GM18520 (cell line): ENCODE measurements at regions not wholly inside any gene's neighbourhood (a gene's known extent, or its start where the extent isn't known, plus 50 kb on each side); places are given as distances from the start of the nearest gene placed in this dataset.
"Not testable (repeated sequence)": the region's sequence is repeated elsewhere in the genome, so short reads cannot be mapped to it uniquely, and the experiment has no call there.

Source experiments
- ATAC-seq: cut with Tn5 transposase; IDR thresholded peaks from one replicate; pipeline ENCODE4 v1.9.1; 2021; ENCODE audit not compliant: unreplicated experiment

DNA sequence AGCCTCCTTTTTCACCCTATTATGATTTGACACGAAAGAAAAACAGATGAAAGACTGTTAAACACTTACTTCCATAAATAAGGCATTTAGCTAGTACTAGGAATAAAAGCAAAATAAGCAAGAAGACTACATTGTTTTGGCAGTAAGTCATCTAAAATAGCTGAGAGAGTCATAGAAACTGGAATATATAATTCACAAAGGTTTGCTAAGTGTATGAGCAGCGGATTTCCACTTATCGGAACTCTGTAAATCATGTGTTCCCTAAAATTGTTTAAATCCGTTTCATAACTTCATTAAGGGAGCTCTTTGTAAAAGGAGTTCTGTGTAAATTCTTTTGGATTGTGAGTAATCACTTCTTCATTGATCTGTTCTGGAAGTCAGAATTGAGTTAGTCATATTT is 202.5 kb upstream of the CBLB start:
- no peak for ATAC-seq

DNA sequence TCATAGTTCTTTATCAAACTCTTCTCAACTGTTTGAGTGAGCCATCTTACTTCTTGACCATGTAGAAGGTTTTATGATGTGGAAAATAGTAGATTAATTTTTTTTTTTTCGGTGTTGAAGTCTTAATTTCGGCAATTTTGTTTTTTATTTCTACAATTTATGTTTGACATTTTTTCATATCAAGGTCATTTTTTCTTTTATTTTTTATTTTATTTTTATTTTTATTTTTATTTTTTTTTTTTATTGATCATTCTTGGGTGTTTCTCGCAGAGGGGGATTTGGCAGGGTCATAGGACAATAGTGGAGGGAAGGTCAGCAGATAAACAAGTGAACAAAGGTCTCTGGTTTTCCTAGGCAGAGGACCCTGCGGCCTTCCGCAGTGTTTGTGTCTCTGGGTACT is 203.8 kb upstream of the CBLB start:
- ATAC-seq, result not testable (repeated sequence)

DNA sequence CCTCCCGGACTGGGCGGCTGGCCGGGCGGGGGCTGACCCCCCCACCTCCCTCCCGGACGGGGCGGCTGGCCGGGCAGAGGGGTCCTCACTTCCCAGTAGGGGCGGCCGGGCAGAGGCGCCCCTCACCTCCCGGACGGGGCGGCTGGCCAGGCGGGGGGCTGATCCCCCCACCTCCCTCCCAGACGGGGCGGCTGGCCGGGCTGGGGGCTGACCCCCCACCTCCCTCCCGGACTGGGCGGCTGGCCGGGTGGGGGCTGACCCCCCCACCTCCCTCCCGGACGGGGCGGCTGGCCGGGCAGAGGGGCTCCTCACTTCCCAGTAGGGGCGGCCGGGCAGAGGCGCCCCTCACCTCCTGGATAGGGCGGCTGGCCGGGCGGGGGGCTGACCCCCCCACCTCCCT is 205.0 kb upstream of the CBLB start:
- ATAC-seq, result not testable (repeated sequence)

DNA sequence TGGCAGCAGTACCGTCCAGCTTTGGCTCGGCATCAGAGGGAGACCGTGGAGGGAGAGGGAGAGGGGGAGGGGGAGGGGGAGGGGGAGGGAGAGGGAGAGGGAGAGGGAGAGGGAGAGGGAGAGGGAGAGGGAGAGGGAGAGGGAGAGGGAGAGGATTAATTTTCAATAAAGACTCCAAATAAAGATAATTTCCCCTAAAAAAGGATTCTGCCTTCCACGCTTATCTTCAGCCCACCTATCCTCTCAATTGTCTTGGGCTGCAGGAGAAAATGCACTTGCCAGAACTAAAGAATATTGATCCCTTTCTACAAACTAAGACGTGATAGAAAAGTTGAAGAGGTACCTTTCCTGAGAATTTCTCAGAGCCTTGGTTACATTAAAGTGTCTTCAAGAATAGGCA is 206.9 kb upstream of the CBLB start:
- not testable (repeated sequence) for ATAC-seq

DNA sequence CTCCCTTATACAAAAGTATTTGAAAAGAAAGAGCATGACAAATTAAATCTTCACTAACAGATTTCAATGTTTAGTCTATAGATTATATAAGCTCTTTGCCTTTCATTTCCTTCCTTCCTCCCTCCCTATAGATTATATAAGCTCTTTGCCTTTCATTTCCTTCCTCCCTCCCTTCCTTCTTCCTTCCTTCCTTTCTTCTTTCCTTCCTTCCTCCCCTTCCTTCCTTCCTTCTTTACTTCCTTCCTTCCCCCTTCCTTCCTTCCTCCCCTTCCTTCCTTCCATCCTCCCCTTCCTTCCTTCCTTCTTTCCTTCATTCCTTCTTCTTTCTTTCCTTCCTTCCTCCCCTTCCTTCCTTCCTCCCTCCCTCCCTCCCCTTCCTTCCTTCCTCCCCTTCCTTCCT is 209.8 kb upstream of the CBLB start:
- no peak for ATAC-seq

DNA sequence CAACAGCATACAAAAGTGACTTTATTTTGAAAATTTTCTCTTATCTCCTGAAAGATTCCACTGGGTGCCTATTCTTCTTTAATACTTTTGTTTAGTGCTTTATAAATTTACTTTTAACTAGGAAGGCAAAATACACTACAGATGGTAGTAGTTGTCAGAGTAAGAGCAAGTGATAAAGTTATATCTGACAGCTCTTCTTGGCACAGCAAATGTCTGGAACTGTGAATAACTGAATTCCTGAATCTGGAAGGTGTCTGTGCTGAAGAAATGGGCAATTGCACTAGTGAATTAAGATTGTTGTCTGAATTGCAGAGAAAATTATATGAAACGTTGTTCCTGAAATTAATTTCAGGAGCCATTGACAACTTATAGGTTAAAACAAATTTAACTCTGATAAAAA is 213.8 kb upstream of the CBLB start:
- ATAC-seq, result no peak

DNA sequence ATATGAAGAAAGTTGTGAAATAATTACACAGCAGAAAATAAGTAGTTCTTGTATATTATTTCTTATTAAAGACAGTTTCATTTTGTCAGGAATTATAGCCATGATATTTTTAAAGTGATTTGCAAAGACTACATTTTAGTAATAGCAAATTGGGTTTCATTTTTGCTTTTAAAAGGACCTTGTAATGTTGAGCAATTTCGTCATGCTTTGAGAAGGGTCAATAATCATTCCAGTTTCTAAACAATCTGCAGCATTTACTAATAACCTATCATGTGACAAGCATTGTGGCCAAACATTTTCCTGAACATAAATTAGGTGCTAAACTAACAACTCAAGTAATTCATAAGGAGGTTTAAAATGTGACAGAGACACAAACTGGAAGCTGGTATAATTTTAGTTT is 214.4 kb upstream of the CBLB start:
- no peak for ATAC-seq

DNA sequence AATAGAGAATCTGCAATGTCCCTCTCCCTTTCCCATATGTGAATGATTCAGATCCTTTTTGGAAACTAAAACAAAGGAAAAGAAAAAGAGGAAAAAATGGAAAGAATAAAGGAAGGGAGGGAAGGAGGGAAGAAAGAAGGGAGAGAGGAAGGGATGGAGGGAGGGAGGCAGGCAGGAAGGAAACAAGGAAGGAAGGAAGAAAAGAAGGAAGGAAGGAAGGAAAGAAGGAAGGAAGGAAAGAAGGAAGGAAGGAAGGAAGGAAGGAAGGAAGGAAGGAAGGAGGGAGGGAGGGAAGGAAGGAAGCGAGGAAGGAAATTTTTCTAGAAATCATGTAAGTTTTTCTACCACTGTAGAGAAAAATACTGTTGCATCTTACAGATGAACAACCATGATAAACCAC is 215.0 kb upstream of the CBLB start:
- no peak for ATAC-seq

DNA sequence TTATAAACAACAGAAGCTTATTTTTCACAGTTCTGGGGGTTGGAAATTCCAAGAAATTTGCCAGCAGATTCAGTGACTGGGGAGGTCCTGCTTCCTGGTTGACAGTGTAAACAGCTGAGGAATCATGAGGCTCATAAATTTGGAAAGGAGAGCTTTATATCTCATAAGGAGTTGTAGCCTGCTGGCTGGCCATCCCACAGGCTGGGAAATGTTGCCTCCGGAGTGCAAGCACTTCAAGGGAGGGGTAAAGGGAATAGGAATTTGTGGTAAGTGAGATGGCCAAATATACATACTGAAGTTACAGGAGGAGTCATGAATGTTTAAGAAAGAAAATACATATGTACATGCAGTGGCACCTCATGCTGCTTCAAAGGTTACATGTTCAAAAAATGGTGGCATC is 217.2 kb upstream of the CBLB start:
- no peak for ATAC-seq

DNA sequence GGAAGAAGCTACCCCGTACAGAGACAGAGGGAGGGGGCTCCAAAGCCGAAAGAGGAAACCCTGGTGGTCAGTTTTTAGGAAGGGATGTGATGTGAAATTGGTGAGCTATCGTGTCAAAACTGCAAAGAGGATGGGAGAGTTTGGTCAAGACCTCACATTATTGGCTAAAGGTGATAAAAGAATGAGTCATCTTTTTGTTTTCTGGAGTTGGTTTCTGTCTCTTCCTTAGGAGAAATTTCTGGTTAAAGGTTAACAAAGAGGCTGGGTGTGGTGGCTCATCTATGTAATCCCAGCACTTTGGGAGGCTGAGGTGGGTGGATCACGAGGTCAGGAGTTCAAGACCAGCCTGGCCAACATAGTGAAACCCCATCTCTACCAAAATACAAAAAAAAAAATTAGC is 217.8 kb upstream of the CBLB start:
- ATAC-seq, result no peak

DNA sequence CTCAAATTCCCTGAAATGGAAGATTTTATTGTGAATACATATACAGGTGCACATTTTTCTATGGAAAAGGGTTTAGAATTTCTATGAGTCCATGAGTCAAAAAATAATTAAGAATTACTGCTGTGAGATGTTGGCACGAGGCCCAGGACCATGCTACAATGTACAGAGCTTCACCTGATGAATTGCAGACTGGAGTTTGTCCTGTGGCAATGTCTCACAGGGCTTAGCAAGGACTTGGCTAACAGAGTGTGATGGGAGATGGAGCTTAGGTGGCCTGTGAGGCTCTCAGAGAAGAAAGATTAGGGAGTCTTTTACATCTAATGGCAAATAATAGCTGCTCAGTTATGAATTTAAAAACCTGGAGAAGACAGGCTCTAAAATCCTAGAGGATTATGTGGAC is 219.5 kb upstream of the CBLB start:
- no peak for ATAC-seq

DNA sequence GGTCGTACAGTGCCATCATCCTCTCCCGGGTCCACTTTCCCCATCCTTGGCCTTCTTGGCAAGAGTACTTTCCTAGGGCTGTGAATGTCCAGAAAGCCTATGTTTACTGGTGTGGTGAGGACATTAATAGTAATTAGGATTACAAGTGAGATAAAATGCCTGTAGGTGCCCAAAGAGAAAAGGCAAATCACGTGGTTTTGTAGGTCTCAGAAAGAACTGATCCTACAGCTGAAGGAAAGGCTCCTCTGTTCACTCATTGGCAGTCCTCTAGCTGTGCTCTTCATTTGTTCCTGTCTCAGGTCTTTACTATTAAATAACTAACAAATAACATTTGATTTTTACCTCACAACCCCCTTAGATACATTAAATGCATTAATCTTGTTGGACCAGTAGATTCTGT is 220.1 kb upstream of the CBLB start:
- no peak for ATAC-seq

DNA sequence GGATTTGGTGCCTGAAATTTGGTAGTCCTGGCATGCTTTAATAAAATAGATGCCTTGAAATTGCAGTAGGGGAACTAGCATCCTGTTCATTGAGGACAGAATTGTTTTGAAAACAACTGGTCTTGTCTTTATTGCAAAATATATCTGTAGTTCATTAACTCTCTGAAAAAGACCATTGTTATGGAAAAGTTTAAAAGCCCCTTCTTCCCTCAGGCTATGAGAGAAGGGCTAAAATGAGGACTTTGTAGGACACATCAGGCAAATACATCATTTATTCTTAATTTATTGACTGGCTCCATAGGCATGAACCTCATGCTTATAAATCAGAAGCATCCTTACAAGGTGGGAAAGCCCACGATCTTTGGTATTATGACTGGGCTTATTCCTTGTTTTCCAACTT is 221.0 kb upstream of the CBLB start:
- ATAC-seq, result no peak

DNA sequence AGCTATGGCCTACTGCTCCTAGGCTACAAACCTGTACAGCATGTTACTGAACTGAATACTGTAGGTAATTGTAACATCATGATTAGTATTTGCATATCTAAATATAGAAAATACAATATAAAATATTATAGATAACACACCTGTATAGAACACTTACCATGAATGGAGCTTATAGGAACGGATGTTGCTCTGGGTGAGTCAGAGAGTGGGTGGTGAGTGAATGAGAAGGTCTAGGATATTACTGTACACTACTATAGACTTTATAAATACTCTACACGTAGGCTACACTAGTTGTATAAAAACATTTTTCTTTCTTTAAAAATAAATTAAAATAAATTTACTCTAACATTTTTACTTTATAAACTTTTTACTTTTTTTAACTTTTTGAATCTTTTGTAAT is 224.0 kb upstream of the CBLB start:
- no peak for ATAC-seq

DNA sequence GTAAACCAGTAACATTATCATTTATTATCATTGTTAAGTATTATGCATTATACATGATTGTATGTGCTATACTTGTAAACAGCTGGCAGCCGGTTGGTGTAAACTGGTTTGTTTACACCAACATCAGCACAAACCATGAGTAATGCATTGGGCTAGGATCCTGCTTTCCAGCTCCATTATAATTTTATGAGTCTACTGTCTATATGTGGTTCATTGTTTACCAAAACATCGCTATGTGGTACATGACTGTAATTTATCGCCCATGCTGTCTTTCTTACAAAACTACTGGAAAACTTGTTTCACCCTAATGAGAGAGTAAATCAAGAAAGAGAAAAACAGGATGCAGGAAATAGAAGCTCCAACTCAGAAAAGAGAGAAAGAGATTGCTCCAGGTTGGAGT is 224.8 kb upstream of the CBLB start:
- ATAC-seq, result no peak

DNA sequence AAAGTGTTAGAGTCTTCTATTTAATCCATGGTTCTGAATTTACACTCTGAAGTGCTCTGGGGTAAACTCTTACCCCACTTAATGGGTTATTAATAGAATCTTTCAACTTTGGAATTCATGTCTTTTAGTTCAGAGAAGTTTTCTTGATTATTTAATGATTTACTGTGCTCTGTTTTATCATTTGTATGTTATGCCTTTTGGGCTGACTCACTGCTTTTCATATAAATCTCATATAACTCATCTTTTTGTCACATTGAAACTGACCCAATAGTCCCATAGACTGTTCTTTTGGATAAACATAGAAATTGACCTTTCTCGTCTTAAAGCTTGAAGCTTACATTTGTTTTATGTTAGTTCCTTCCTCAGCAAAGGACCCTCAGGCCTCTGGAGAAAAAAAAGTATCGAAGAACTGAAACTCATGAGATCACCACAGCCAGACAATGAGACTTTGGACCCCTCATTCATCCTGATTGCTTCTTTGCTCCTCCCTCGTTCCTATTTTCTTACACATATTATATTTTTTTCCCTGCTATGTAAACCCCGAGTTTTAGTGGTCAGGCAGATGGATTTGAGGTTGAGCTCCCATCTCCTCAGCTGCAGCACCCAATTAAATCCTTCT is 229.1 kb upstream of the CBLB start:
- ATAC-seq, result no peak

DNA sequence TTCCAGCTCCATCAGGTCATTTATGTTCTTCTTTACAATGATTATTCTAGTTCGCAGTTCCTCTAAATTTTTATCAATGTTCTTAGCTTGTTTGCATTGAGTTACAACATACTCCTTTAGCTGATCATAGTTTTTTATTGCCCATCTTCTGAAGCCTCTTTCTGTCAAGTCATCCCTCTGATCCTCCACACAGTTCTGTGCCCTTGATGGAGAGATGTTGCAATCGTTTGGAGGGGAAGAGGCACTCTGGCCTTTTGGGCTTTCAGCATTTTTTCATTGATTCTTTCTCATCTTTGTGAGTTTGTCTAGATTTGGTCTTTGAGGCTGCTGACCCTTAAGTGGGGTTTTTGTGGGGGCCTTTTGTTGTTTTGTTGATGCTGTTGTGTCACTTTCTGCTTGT is 234.6 kb upstream of the CBLB start:
- ATAC-seq, result no peak

DNA sequence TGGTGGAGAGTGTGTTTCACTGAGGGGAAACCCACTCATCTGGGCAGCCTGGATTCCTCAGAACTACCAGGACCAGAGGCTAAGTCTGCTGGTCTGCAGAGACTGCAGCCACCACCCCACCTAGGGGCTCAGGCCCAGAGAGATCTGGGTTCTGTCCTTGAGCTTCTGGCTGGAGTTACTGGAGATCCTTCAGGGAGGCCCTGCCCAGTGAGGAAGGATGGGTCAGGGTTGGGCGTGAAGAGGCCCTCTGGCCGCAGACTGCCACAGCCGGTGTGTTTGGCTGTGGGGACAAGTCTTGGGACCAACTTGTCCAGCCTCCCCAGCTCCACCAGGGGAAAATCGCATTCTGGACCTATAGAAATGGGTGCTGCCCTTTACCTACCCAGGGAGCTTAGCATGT is 235.3 kb upstream of the CBLB start:
- no peak for ATAC-seq

DNA sequence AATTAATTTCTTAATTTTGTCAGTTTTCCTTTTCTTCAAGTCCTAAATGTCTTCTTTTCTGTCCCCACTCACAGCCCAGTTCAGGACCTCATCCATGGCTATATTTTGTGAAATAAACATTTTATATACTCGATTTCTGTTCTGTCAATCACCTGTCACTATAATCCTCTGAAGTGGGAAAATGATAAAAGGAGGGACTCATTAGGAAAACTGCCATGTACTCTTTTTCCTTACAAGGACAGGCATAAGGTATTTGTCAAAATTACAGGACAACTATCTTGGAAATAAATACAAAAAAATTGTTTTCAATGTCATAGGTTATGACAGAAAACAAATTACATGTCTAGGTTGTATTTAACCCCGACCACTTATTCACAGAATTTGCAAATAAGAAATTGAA is 240.1 kb upstream of the CBLB start:
- no peak for ATAC-seq

DNA sequence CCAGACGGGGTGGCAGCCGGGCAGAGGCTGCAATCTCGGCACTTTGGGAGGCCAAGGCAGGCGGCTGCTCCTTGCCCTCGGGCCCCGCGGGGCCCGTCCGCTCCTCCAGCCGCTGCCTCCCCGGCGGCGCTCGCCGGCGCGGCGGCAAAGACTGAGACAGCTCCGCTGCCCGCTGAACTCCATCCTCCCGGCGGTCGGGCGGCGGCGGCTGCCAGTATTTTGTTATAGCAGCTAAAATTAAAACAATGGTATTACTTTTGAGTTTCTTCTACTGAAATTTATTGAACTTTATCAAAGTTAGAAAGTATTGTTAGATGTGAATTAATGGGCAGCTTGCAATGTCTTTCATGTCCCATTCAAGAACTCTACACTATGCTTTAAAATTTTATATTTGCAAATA is 243.7 kb upstream of the CBLB start:
- not testable (repeated sequence) for ATAC-seq

DNA sequence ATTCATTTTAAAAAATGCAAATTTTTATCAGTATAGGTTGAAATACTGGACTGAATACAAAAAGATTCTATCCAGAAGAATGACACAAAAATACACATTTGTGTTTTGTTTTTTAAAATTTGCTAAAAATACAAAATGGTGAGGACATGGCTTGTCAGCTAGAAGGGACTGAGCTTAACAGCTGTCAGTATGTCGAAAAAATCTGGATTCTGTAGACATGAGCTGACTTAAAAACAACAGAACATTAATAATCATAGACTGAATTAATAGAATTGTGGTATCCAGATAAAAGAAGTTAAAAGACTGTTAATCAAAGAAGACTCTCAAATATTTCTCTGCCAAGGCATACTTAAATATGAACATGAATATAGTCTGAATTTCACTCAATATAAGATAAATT is 244.9 kb upstream of the CBLB start:
- no peak for ATAC-seq

DNA sequence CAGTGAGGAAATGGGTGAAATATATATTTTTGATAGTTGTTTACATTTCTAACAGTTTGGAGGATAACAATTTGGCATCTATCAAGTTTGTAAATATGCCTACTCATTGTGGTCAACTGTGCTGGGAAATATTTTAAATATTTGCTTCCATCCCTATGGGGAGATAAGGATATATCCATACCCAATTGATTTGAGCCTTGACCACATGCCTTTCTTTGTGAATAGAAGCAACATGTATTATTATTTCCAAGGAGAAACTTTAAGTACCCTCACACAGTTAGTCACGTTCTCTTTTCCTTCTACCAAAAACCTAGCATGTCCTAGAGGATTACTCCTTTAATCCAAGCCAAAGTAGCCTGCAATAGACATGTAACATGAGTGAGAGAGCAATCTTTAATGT is 245.4 kb upstream of the CBLB start:
- no peak for ATAC-seq

DNA sequence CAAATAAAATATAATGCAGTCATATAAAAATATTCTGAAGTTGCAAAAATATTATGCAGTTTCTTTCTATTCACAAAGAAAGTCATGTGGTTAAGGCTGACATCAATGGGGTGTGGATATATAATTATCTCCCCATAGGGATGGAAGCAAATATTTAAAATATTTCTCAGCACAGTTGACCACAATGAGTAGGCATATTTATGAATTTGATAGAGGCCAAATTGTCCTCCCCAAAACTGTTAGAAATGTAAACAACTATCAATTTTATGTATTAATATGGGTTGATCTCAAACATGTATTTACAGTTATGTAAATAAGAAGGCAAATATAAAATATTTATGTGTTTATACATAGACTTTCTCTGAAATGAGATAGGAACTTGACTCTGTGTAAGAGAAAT is 246.0 kb upstream of the CBLB start:
- ATAC-seq, result no peak

DNA sequence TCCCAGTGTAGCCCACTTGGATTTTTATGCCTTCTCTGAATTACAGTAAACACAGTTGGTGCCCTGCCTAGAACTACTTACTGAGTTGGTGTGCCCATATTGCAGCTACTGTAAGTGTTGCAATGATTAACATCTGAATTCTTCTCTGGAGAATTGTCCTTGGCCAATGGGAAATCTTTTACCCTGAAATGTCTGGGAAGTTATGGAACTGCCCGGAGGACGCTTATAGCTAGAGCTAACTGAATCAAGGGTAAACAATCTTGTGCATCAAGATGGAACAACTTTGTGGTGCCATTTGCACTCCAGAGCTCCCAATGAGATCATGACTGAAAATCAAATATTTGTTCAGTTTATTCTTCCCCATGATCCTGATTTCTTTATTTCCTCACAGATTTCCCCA is 246.7 kb upstream of the CBLB start:
- ATAC-seq, result no peak
